GM12878 (cell line): ENCODE measurements at regions not wholly inside any gene's neighbourhood (a gene's known extent, or its start where the extent isn't known, plus 50 kb on each side); places are given as distances from the start of the nearest gene placed in this dataset.

Source experiments
- ATAC-seq: fragments of 200-7000 bp; cut with Tn5 transposase; 3 replicates; pipeline ENCODE4 v1.9.1; 2020; ENCODE audit warnings: mild to moderate bottlenecking, moderate library complexity
- BruUV-seq: library from RNA; stranded (reverse); fragments of 400-500 nt; replicated peaks from 2 replicates; lab custom pipeline; 2021; lab: Mats Ljungman, UMichigan
- CTCF ChIA-PET: fragments of 300-600 bp; sonication (Branson Sonifier 250); formaldehyde crosslinking; extraction: SDS; loops from one replicate; lab custom pipeline; 2021; ENCODE audit warnings: inconsistent platforms; lab: Yijun Ruan, JAX
- POLR2A ChIA-PET: fragments of 350-600 bp; formaldehyde crosslinking; extraction: SDS; loops from one replicate; lab custom pipeline; 2021; ENCODE audit warnings: inconsistent platforms; lab: Charles Lee
- RAD21 ChIA-PET: fragments of 300-600 bp; sonication (Branson Sonifier 250); formaldehyde crosslinking; loops from one replicate; lab custom pipeline; 2023; ENCODE audit warnings: antibody characterized with exemption; ENCODE audit not compliant: unreplicated experiment; lab: Charles Lee
- SMC1A ChIA-PET: fragments of 300-600 bp; sonication (Branson Sonifier 250); formaldehyde crosslinking; loops from one replicate; lab custom pipeline; 2023; ENCODE audit not compliant: unreplicated experiment, uncharacterized antibody; lab: Charles Lee
- DNase-seq: peaks from one replicate; pipeline ENCODE4 v3.0.0-alpha.2; 2011; ENCODE audit warnings: low read depth, low spot score
- FAIRE-seq: peaks from 3 replicates; lab custom pipeline; 2011; peaks lifted over from hg19 to GRCh38; lab: Jason Lieb, UNC
- H2AFZ ChIP-seq: 2 replicates; pipeline ENCODE4 v1.6.0; 2011; ENCODE audit warnings: low read depth, low read length, control low read depth; ENCODE audit not compliant: control insufficient read depth
- H3K27ac ChIP-seq: 2 replicates; pipeline ENCODE4 v1.5.1; 2011; ENCODE audit warnings: control low read depth; ENCODE audit not compliant: control insufficient read depth, insufficient read depth
- H3K27me3 ChIP-seq, 2 experiments: replicated peaks in 1 of 2; 2 replicates each; pipeline versions ENCODE4 v1.6.0 to v1.6.1; 2011; ENCODE audit warnings: low read length in 1 of 2; ENCODE audit not compliant: control insufficient read depth in 2 of 2, insufficient read depth in 2 of 2
- H3K36me3 ChIP-seq, 2 experiments: 2 replicates each; pipeline ENCODE4 v1.5.1; 2011; ENCODE audit warnings: low read length in 1 of 2; ENCODE audit not compliant: control insufficient read depth in 2 of 2, insufficient read depth in 2 of 2
- H3K4me1 ChIP-seq: 2 replicates; pipeline ENCODE4 v1.6.1; 2011; ENCODE audit warnings: mild to moderate bottlenecking, low read length, moderate library complexity, mixed read lengths; ENCODE audit not compliant: control insufficient read depth, insufficient read depth
- H3K4me2 ChIP-seq: 2 replicates; pipeline ENCODE4 v1.6.0; 2011; ENCODE audit warnings: control low read depth; ENCODE audit not compliant: control insufficient read depth, insufficient read depth
- H3K4me3 ChIP-seq: fragments of 200-600 bp; sonication (generic); 2 replicates; pipeline ENCODE4 v1.5.1; 2016
- H3K79me2 ChIP-seq: 2 replicates; pipeline ENCODE4 v1.6.0; 2011; ENCODE audit warnings: low read length; ENCODE audit not compliant: control insufficient read depth, insufficient read depth
- H3K9ac ChIP-seq: 2 replicates; pipeline ENCODE4 v1.8.0; 2011; ENCODE audit warnings: low read length, control low read depth, mixed read lengths; ENCODE audit not compliant: control insufficient read depth, insufficient read depth
- H3K9me3 ChIP-seq: replicated peaks from 3 replicates; pipeline ENCODE4 v1.5.1; 2011; ENCODE audit warnings: mild to moderate bottlenecking, low read length; ENCODE audit not compliant: control insufficient read depth, insufficient read depth
- H4K20me1 ChIP-seq: 2 replicates; pipeline ENCODE4 v1.6.0; 2011; ENCODE audit not compliant: control insufficient read depth, insufficient read depth
- CBFB ChIP-seq: IDR thresholded peaks from 2 replicates; pipeline ENCODE4 v1.6.1; 2016; ENCODE audit warnings: antibody characterized with exemption, low read depth
- CREM ChIP-seq: IDR thresholded peaks from 2 replicates; pipeline ENCODE4 v1.6.1; 2014; ENCODE audit warnings: antibody characterized with exemption, low read depth
- IKZF1 ChIP-seq: fragments of 450-650 bp; conservative IDR thresholded peaks from 2 replicates; pipeline ENCODE4 v1.6.1; 2017; ENCODE audit warnings: antibody characterized with exemption, mild to moderate bottlenecking
- MEF2A ChIP-seq: IDR thresholded peaks from 2 replicates; pipeline ENCODE4 v1.6.1; 2011; ENCODE audit warnings: low read depth, mild to moderate bottlenecking, low read length, moderate library complexity; ENCODE audit not compliant: insufficient read depth
- MEF2B ChIP-seq: fragments of 450-650 bp; IDR thresholded peaks from 2 replicates; pipeline ENCODE4 v1.6.1; 2018; ENCODE audit warnings: mild to moderate bottlenecking, moderate library complexity; ENCODE audit not compliant: partially characterized antibody, poor library complexity, severe bottlenecking
- RCOR1 ChIP-seq: conservative IDR thresholded peaks from 2 replicates; pipeline ENCODE4 v1.6.1; 2012; ENCODE audit warnings: low read depth, low read length, improper control_type of control experiment
- SMAD5 ChIP-seq: IDR thresholded peaks from 2 replicates; pipeline ENCODE4 v1.6.1; 2016; ENCODE audit warnings: antibody characterized with exemption, low read depth
- SP1 ChIP-seq: IDR thresholded peaks from one replicate; pipeline ENCODE4 v1.6.1; 2011; ENCODE audit warnings: low read depth, low read length
- SREBF2 ChIP-seq: IDR thresholded peaks from 2 replicates; pipeline ENCODE4 v1.6.1; 2012; ENCODE audit warnings: mild to moderate bottlenecking, low read length
- STAT1 ChIP-seq: fragments of 450-650 bp; conservative IDR thresholded peaks from 2 replicates; pipeline ENCODE4 v1.6.1; 2014; ENCODE audit warnings: antibody characterized with exemption, mild to moderate bottlenecking
- TCF7 ChIP-seq: IDR thresholded peaks from 2 replicates; pipeline ENCODE4 v1.6.1; 2014; ENCODE audit warnings: antibody characterized with exemption, borderline replicate concordance
- WGBS: methylation state at CpG from one replicate; pipeline ENCODE4 v1.1.6; 2016; ENCODE audit warnings: low lambda C conversion rate; ENCODE audit not compliant: insufficient replicate concordance, insufficient coverage; ENCODE audit errors: missing lambda C conversion rate; 5-methylcytosine and 5-hydroxymethylcytosine counted together
- in situ Hi-C: fragments of 300-500 bp; cut with MboI; formaldehyde crosslinking; loops from 9 replicates; pipeline ENCODE4 v1.14.3; 2018; ENCODE audit warnings: mixed read lengths
- intact Hi-C: fragments of 100-400 bp; cut with micrococcal nuclease; formaldehyde crosslinking; loops from one replicate; pipeline ENCODE4 v1.14.2; 2022; ENCODE audit not compliant: unreplicated experiment
- TF ChIP-seq, protein P1 (sequence below): fragments of 450-650 bp; IDR thresholded peaks from 2 replicates; pipeline ENCODE4 v1.6.1; 2017; ENCODE audit warnings: mild to moderate bottlenecking, low read depth, inconsistent platforms; ENCODE audit not compliant: poor library complexity, severe bottlenecking
- TF ChIP-seq, protein P2 (sequence below): fragments of 450-650 bp; formaldehyde crosslinking; IDR thresholded peaks from 2 replicates; pipeline ENCODE4 v1.5.0; 2022; ENCODE audit warnings: mild to moderate bottlenecking, missing genetic modification characterization

DNA sequence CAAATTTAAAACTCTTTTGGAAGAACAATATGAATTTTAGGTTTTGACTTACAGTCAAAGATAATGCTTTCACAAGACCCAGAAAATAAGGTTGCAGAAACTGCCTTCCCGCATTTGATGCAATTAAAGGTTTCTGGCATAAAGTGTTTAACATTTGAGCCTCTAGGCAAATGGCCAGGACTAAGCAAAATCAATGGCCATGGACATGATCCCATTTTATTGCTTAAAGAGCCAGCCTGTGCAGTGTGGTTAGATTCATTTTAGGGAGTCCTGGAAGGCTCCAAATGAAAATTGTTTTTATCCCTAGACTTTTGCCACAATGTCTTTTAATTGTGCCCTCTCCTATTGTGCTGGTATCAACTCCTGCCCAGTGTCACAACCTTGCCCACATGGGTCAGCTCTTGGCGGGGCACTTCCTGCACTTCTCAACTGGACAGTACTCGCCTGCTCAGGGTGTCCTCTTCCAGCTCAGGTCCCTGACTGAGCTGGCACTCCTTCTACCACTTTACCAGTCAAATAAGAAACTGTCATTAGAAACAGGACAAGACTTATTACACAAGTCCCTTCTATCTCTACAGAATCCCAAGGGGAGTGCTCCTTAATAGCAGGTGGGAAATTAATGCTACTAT lies 208.4 kb upstream of the NPY2R start:
- no peaks in the 10 kb centered on the region for H3K36me3 ChIP-seq
- no peaks in the 10 kb centered on the region for H4K20me1 ChIP-seq
- ChIA-PET SMC1A (interaction anchor here (0.7 kb wide), 1 partner anchor 147 kb away, joined by 3 read pairs; no protein-coding TSS in a partner anchor), CTCF (interaction anchor here (1.1 kb wide), 1 partner anchor 19 kb away, joined by 3 read pairs; no protein-coding TSS in a partner anchor), RAD21 (no interaction called here), POLR2A (no interaction called here)
- H3K4me2 ChIP-seq, result no peak overlapping the region
- ATAC-seq (no peak), FAIRE-seq (no peak), DNase-seq (no peak)
- WGBS, result 40% methylated on average over 3 of the region's 3 CpGs
- H3K9ac ChIP-seq, result no peak overlapping the region
- H3K27ac ChIP-seq, result no peak overlapping the region
- no peaks in the 10 kb centered on the region for H3K27me3 ChIP-seq
- in situ Hi-C loops (loop anchor here (25.0 kb wide), 1 partner anchor 787 kb away; no protein-coding TSS in a partner anchor), intact Hi-C loops (no loop called here)
- H3K9me3 ChIP-seq, result no peaks in the 10 kb centered on the region; the same call in 2 of the 3 replicates
- no TSS peak for BruUV-seq
- no peaks in the 10 kb centered on the region for H3K79me2 ChIP-seq
- no peak for TF ChIP-seq SP1
- TF ChIP-seq, protein P1, sequence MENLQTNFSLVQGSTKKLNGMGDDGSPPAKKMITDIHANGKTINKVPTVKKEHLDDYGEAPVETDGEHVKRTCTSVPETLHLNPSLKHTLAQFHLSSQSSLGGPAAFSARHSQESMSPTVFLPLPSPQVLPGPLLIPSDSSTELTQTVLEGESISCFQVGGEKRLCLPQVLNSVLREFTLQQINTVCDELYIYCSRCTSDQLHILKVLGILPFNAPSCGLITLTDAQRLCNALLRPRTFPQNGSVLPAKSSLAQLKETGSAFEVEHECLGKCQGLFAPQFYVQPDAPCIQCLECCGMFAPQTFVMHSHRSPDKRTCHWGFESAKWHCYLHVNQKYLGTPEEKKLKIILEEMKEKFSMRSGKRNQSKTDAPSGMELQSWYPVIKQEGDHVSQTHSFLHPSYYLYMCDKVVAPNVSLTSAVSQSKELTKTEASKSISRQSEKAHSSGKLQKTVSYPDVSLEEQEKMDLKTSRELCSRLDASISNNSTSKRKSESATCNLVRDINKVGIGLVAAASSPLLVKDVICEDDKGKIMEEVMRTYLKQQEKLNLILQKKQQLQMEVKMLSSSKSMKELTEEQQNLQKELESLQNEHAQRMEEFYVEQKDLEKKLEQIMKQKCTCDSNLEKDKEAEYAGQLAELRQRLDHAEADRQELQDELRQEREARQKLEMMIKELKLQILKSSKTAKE, result no peak
- no peak for TF ChIP-seq IKZF1
- no peak for TF ChIP-seq STAT1
- TF ChIP-seq TCF7, result no peak
- TF ChIP-seq MEF2A, result no peak
- no peak for TF ChIP-seq CREM
- TF ChIP-seq CBFB, result no peak
- TF ChIP-seq SMAD5, result no peak
- TF ChIP-seq, protein P2, sequence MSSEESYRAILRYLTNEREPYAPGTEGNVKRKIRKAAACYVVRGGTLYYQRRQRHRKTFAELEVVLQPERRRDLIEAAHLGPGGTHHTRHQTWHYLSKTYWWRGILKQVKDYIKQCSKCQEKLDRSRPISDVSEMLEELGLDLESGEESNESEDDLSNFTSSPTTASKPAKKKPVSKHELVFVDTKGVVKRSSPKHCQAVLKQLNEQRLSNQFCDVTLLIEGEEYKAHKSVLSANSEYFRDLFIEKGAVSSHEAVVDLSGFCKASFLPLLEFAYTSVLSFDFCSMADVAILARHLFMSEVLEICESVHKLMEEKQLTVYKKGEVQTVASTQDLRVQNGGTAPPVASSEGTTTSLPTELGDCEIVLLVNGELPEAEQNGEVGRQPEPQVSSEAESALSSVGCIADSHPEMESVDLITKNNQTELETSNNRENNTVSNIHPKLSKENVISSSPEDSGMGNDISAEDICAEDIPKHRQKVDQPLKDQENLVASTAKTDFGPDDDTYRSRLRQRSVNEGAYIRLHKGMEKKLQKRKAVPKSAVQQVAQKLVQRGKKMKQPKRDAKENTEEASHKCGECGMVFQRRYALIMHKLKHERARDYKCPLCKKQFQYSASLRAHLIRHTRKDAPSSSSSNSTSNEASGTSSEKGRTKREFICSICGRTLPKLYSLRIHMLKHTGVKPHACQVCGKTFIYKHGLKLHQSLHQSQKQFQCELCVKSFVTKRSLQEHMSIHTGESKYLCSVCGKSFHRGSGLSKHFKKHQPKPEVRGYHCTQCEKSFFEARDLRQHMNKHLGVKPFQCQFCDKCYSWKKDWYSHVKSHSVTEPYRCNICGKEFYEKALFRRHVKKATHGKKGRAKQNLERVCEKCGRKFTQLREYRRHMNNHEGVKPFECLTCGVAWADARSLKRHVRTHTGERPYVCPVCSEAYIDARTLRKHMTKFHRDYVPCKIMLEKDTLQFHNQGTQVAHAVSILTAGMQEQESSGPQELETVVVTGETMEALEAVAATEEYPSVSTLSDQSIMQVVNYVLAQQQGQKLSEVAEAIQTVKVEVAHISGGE (CRISPR knock-in tag), result no peak
- no peak for TF ChIP-seq SREBF2
- no peak for TF ChIP-seq RCOR1
- no peak for TF ChIP-seq MEF2B
- no peaks in the 10 kb centered on the region for H3K4me1 ChIP-seq
- H2AFZ ChIP-seq, result no peak overlapping the region
- H3K4me3 ChIP-seq, result no peak overlapping the region
